GM06990 (cell line): ENCODE measurements at regions not wholly inside any gene's neighbourhood (a gene's known extent, or its start where the extent isn't known, plus 50 kb on each side); places are given as distances from the start of the nearest gene placed in this dataset.

Experiments
- DNase-seq: peaks from one replicate; pipeline ENCODE4 v3.0.0-alpha.2; 2011; ENCODE audit not compliant: insufficient read length; ENCODE audit errors: extremely low read depth
- H3K27me3 ChIP-seq: replicated peaks from 2 replicates; pipeline ENCODE4 v1.6.0; 2011; ENCODE audit warnings: low read length; ENCODE audit not compliant: control insufficient read depth, insufficient read depth
- H3K36me3 ChIP-seq: 2 replicates; pipeline ENCODE4 v1.5.1; 2011; ENCODE audit warnings: low read length; ENCODE audit not compliant: control insufficient read depth, insufficient read depth
- H3K4me3 ChIP-seq: replicated peaks from 2 replicates; pipeline ENCODE4 v1.5.1; 2011; ENCODE audit warnings: low read depth, mild to moderate bottlenecking, control low read depth, low read length
- CTCF ChIP-seq: IDR thresholded peaks from 2 replicates; pipeline ENCODE4 v1.5.1; 2011; ENCODE audit warnings: low read length, control low read depth, mild to moderate bottlenecking, inconsistent platforms; ENCODE audit not compliant: insufficient read depth, poor library complexity, severe bottlenecking

DNA sequence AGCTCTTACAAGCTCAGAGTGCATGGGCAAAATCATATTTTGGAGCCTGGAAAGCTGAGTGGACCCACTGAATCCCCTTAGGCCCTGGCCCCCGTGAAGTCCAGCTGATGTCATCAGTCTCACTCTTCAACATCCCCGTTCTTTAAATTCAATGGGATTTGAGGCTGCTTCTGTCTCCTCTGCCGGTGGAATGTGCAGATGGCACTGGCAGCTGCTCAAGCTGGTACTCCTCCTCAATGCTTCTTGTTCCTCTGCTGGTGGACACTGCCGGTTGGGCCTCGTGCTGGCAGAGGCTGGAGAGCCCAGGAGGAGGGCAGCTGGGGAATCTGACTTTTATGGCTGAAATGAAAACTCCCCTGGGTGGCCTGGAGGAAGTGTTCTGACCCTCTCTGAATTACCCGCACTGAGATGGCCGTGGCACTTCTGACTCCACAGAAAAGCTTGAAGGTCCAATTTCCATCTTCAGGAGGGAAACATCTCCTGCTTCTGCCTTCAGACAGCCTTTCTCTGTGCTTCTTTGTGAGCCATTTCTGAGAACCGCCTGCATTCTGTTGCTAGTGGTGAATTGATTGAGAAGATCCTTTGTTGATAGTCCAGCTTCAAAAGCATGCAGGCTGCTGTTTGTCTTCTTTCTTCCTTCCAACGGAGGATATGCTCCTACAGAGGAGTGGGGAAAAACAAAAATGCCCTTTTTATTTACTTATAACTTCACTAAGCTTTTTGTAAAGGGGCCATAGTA lies 298.9 kb downstream of the TMEM38B start:
- Histone ChIP-seq H3K4me3 (no peak overlapping the region), H3K36me3 (no peaks in the 10 kb centered on the region), H3K27me3 (no peaks in the 10 kb centered on the region; the same call in 1 of the 2 replicates)
- DNase-seq, result no peak
- no peak for TF ChIP-seq CTCF

GRCh38 chr9:105993921-105994715 lies 299.8 kb downstream of the TMEM38B start:
- TF ChIP-seq CTCF, result no peak
- DNase-seq, result no peak
- H3K27me3 ChIP-seq, result no peaks in the 10 kb centered on the region; the same call in 1 of the 2 replicates
- H3K4me3 ChIP-seq, result no peak overlapping the region
- H3K36me3 ChIP-seq, result no peaks in the 10 kb centered on the region

DNA sequence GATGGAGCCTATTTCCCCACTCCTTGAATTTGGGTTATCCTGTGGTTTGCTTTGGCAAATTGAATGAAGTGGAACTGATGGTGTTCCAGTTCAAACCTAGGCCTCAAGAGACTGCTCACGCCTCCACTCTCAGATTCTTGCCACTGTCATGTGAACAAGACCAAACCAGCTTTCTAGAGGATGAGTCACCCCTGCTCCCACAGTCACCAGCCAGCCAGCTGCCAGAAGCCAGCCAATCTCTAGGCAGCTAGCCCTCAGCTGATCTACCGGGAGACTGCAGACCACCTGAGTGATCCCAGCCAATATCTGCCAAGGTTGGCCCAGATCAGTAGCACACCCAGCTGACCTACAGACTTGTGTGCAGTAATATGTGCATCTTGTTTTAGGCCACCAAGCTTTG lies 300.6 kb downstream of the TMEM38B start:
- H3K36me3 ChIP-seq, result no peaks in the 10 kb centered on the region
- no peak for TF ChIP-seq CTCF
- H3K27me3 ChIP-seq, result no peaks in the 10 kb centered on the region; the same call in 1 of the 2 replicates
- no peak for DNase-seq
- no peak overlapping the region for H3K4me3 ChIP-seq

DNA sequence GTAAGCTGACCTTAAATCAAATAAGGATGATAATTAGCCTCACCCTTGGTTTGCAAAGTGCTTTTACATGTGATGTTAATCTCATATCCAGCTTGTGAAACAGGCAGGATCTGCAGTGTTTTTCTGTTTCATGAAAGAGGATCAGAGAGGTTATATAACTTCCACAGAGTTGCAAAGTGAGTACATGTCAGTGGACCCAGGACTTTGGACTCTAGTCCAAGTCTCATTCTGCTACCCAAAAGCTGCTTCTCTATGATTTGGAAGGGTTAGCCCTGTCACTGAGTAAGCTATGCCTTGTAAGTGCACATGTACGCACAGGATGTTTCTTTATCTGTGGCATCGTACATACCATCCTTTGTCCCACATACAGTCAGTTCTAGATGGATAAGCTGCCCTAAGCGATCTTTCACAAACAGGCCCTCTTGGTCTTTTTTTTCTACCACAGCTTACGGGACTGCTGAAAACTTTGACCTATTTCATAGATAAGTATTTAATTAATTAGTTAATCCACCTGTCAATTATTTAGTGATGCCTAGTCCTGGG lies 322.9 kb downstream of the TMEM38B start:
- Histone ChIP-seq H3K36me3 (no peaks in the 10 kb centered on the region), H3K27me3 (no peaks in the 10 kb centered on the region), H3K4me3 (no peak overlapping the region)
- DNase-seq, result no peak
- no peak for TF ChIP-seq CTCF

- Histone ChIP-seq H3K36me3 (no peaks in the 10 kb centered on the region), H3K4me3 (no peak overlapping the region), H3K27me3 (no peaks in the 10 kb centered on the region)
- no peak for DNase-seq
- no peak for TF ChIP-seq CTCF
Measured at GRCh38 chr9:106019039-106019680, 324.8 kb downstream of the TMEM38B start.
